HL-60 (cell line): ENCODE measurements at regions not wholly inside any gene's neighbourhood (a gene's known extent, or its start where the extent isn't known, plus 50 kb on each side); places are given as distances from the start of the nearest gene placed in this dataset.

ENCODE experiments used
- DNase-seq, 2 experiments: peaks; one replicate each; pipeline ENCODE4 v3.0.0-alpha.2; 2010 to 2020; ENCODE audit warnings: low read depth in 1 of 2, low spot score in 1 of 2
- H3K27ac ChIP-seq: fragments of 250-450 bp; sonication (Bioruptor Pico); replicated peaks from 2 replicates; pipeline ENCODE4 v1.5.1; 2020; ENCODE audit warnings: mild to moderate bottlenecking, moderate library complexity
- H3K27me3 ChIP-seq: fragments of 250-450 bp; sonication (Bioruptor Pico); 2 replicates; pipeline ENCODE4 v1.5.1; 2021; ENCODE audit warnings: mild to moderate bottlenecking, moderate library complexity; ENCODE audit not compliant: insufficient read depth, poor library complexity, severe bottlenecking
- H3K4me3 ChIP-seq: replicated peaks from 2 replicates; pipeline ENCODE4 v1.5.1; 2011; ENCODE audit warnings: mild to moderate bottlenecking, control low read depth, low read length; ENCODE audit not compliant: insufficient read depth
- CTCF ChIP-seq: IDR thresholded peaks from one replicate; pipeline ENCODE4 v1.5.1; 2011; ENCODE audit warnings: low read length, control low read depth, inconsistent platforms; ENCODE audit not compliant: insufficient read depth
- GABPA ChIP-seq: IDR thresholded peaks from 2 replicates; pipeline ENCODE4 v1.6.1; 2012; ENCODE audit warnings: low read depth
- POLR2AphosphoS5 ChIP-seq: IDR thresholded peaks from 2 replicates; pipeline ENCODE4 v1.6.1; 2012; ENCODE audit warnings: low read depth
- REST ChIP-seq: IDR thresholded peaks from 2 replicates; pipeline ENCODE4 v1.6.1; 2012; ENCODE audit warnings: low read depth; ENCODE audit not compliant: insufficient replicate concordance
- SPI1 ChIP-seq: IDR thresholded peaks from 2 replicates; pipeline ENCODE4 v1.6.1; 2012; ENCODE audit warnings: low read depth, mild to moderate bottlenecking, borderline replicate concordance

GRCh38 chr13:37345869-37346268 is 240.4 kb upstream of the CSNK1A1L start:
- TF ChIP-seq REST (no peak), POLR2AphosphoS5 (no peak), CTCF (no peak), GABPA (no peak), SPI1 (no peak)
- Histone ChIP-seq H3K27me3 (no peaks in the 10 kb centered on the region), H3K27ac (no peak overlapping the region), H3K4me3 (no peak overlapping the region)
- no peak for DNase-seq

GRCh38 chr13:37345391-37345790 is 239.9 kb upstream of the CSNK1A1L start:
- DNase-seq = no peak
- TF ChIP-seq REST (no peak), POLR2AphosphoS5 (no peak), GABPA (no peak), CTCF (no peak), SPI1 (no peak)
- H3K27me3 ChIP-seq = no peaks in the 10 kb centered on the region
- H3K27ac ChIP-seq = no peak overlapping the region
- no peak overlapping the region for H3K4me3 ChIP-seq

- Histone ChIP-seq H3K27ac (no peak overlapping the region), H3K4me3 (no peak overlapping the region), H3K27me3 (no peaks in the 10 kb centered on the region)
- no peak for DNase-seq
- TF ChIP-seq REST (no peak), CTCF (no peak), GABPA (no peak), POLR2AphosphoS5 (no peak), SPI1 (no peak)
Observed at GRCh38 chr13:37344056-37344455, 238.6 kb upstream of the CSNK1A1L start.
